ENCODE measurements at regions not wholly inside any gene's neighbourhood (a gene's known extent, or its start where the extent isn't known, plus 50 kb on each side); places are given as distances from the start of the nearest gene placed in this dataset.

- Histone ChIP-seq H4K20me1 (ENCODE audit: control insufficient read depth, extremely low read depth, insufficient read depth, low read length) (no peaks in the 10 kb centered on the region), H3K4me1 (ENCODE audit: control insufficient read depth, extremely low read depth, insufficient read depth, low read length) (no peaks in the 10 kb centered on the region), H3K4me3 (replicated peaks in 1 of 4; ENCODE audit: control extremely low read depth in 1 of 4, insufficient read depth in 1 of 4, low read depth in 3 of 4, low read length in 4 of 4) (no peak overlapping the region), H2AFZ (ENCODE audit: low read length) (no peak overlapping the region), H3K79me2 (ENCODE audit: control insufficient read depth, insufficient read depth, low read length) (no peaks in the 10 kb centered on the region), H3K9ac (ENCODE audit: insufficient read depth, low read length) (no peak overlapping the region), H3K36me3 (ENCODE audit: control insufficient read depth, insufficient read depth, low read length) (no peaks in the 10 kb centered on the region), H3K9me3 (ENCODE audit: control insufficient read depth, insufficient read depth, low read depth, low read length) (no peaks in the 10 kb centered on the region), H3K4me2 (ENCODE audit: extremely low read depth, insufficient read depth, low read length) (no peak overlapping the region), H3K27ac (ENCODE audit: insufficient read depth, low read length) (no peak overlapping the region), H3K27me3 (ENCODE audit: control insufficient read depth, insufficient read depth, low read length) (no peaks in the 10 kb centered on the region)
- no peak for DNase-seq (ENCODE audit: low read depth in 2 of 2)
- TF ChIP-seq EZH2 (IDR thresholded peaks at IDR 0.05; ENCODE audit: low read length, missing control alignments) (no peak), CTCF (conservative IDR thresholded peaks at IDR 0.05 in 1 of 2, IDR thresholded peaks at IDR 0.05 in 1 of 2; ENCODE audit: low read depth in 1 of 2, low read length in 2 of 2) (no peak)
Observed at GRCh38 chr18:75858754-75859153, 431.3 kb upstream of the SMIM21 start.

GRCh38 chr18:75857558-75857957 is 430.1 kb upstream of the SMIM21 start:
- TF ChIP-seq CTCF (conservative IDR thresholded peaks at IDR 0.05 in 1 of 2, IDR thresholded peaks at IDR 0.05 in 1 of 2; ENCODE audit: low read depth in 1 of 2, low read length in 2 of 2) (no peak), EZH2 (IDR thresholded peaks at IDR 0.05; ENCODE audit: low read length, missing control alignments) (no peak)
- Histone ChIP-seq H3K9ac (ENCODE audit: insufficient read depth, low read length) (no peak overlapping the region), H3K27me3 (ENCODE audit: control insufficient read depth, insufficient read depth, low read length) (no peaks in the 10 kb centered on the region), H4K20me1 (ENCODE audit: control insufficient read depth, extremely low read depth, insufficient read depth, low read length) (no peaks in the 10 kb centered on the region), H3K4me1 (ENCODE audit: control insufficient read depth, extremely low read depth, insufficient read depth, low read length) (no peaks in the 10 kb centered on the region), H3K9me3 (ENCODE audit: control insufficient read depth, insufficient read depth, low read depth, low read length) (no peaks in the 10 kb centered on the region), H3K4me3 (replicated peaks in 1 of 4; ENCODE audit: control extremely low read depth in 1 of 4, insufficient read depth in 1 of 4, low read depth in 3 of 4, low read length in 4 of 4) (no peak overlapping the region), H3K4me2 (ENCODE audit: extremely low read depth, insufficient read depth, low read length) (no peak overlapping the region), H3K79me2 (ENCODE audit: control insufficient read depth, insufficient read depth, low read length) (no peaks in the 10 kb centered on the region), H2AFZ (ENCODE audit: low read length) (no peak overlapping the region), H3K36me3 (ENCODE audit: control insufficient read depth, insufficient read depth, low read length) (no peaks in the 10 kb centered on the region), H3K27ac (ENCODE audit: insufficient read depth, low read length) (no peak overlapping the region)
- no peak for DNase-seq (ENCODE audit: low read depth in 2 of 2)

- Histone ChIP-seq H3K9ac (ENCODE audit: insufficient read depth, low read length) (no peak overlapping the region), H3K4me2 (ENCODE audit: extremely low read depth, insufficient read depth, low read length) (no peak overlapping the region), H4K20me1 (ENCODE audit: control insufficient read depth, extremely low read depth, insufficient read depth, low read length) (no peaks in the 10 kb centered on the region), H3K4me3 (replicated peaks in 1 of 4; ENCODE audit: control extremely low read depth in 1 of 4, insufficient read depth in 1 of 4, low read depth in 3 of 4, low read length in 4 of 4) (no peak overlapping the region), H3K9me3 (ENCODE audit: control insufficient read depth, insufficient read depth, low read depth, low read length) (no peaks in the 10 kb centered on the region), H3K27ac (ENCODE audit: insufficient read depth, low read length) (no peak overlapping the region), H3K27me3 (ENCODE audit: control insufficient read depth, insufficient read depth, low read length) (no peaks in the 10 kb centered on the region), H3K79me2 (ENCODE audit: control insufficient read depth, insufficient read depth, low read length) (no peaks in the 10 kb centered on the region), H2AFZ (ENCODE audit: low read length) (no peak overlapping the region), H3K4me1 (ENCODE audit: control insufficient read depth, extremely low read depth, insufficient read depth, low read length) (no peaks in the 10 kb centered on the region), H3K36me3 (ENCODE audit: control insufficient read depth, insufficient read depth, low read length) (no peaks in the 10 kb centered on the region)
- no peak for DNase-seq (ENCODE audit: low read depth in 2 of 2)
- no peak for TF ChIP-seq CTCF (conservative IDR thresholded peaks at IDR 0.05 in 1 of 2, IDR thresholded peaks at IDR 0.05 in 1 of 2; ENCODE audit: low read depth in 1 of 2, low read length in 2 of 2)
- TF ChIP-seq EZH2 (IDR thresholded peaks at IDR 0.05; ENCODE audit: low read length, missing control alignments), result no peak
Observed at GRCh38 chr18:75854808-75855207, 427.3 kb upstream of the SMIM21 start.

All from fibroblast of lung (primary cell).